ENCODE measurements at regions not wholly inside any gene's neighbourhood (a gene's known extent, or its start where the extent isn't known, plus 50 kb on each side); places are given as distances from the start of the nearest gene placed in this dataset.

DNA sequence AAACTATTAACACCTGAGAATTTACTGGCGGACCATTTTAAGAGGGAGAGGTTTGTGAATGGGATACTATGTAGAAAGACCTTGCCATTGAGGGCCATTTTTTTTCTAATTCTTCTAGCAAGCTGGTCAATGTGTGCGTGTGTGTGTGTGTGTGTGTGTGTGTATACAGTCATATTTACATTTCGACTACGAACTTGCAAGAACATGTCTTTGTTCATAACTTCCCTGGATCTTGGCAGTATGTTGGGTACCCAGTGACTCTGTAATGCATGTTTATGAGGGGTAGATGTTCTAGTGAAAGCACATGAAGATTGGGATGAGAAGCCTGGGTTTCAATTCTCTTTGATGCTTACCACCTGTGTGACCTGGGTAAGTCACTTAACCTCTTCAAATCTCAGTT lies 133.6 kb downstream of the UBE2E3 start:
- no peak for DNase-seq

DNA sequence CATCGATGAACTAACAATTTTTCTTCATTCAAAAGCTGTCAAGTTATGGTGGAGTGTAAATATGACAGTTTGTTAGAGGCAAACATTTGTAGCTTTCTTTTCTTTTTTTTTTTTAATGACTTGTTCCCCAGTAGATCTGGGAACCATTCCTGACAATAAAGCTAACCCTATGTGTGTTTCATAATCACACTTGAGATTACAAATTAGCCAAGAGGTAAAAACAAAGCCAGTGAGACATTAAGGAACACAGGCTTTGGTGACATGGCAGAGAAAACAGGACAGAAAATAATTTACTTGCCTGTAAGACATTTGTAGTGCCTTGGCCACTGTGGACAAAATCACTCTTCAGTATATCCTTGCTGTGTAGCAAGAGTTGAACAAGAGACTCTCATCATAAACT lies 135.9 kb downstream of the UBE2E3 start:
- DNase-seq, result no peak

DNA sequence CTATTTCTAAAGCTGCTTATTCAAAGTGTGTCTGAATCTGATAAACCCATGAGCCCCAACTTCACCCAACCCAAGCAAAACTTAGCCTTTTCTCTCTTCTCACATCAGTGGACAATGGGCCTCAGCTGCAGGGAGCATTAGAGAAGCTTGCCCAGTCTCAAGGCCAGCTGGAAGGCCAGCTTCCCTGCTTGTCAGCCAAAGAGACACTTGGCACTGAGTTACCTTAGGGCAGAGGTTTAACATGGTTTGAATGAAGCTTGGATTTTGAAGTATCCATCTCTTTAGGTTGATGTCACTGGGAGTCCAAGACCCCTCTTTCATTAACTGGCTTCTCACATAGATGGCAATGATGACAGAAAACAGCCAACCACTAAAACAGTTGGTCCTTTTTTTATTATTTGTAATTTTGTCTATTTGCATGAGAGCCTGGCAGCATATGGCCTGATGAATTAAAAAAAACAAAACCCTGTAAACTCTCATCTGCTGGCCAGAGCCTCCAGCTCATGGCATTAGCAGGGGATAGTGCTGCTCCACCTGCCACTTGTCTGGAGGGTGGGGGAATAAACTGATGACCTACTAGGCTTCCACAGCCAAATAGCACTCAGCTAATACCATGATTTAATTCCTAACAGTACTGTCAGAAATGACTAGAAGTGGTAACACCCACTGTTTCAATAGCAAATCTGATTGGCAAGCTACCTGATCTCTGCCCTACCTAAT lies 137.0 kb downstream of the UBE2E3 start:
- DNase-seq, result no peak

DNA sequence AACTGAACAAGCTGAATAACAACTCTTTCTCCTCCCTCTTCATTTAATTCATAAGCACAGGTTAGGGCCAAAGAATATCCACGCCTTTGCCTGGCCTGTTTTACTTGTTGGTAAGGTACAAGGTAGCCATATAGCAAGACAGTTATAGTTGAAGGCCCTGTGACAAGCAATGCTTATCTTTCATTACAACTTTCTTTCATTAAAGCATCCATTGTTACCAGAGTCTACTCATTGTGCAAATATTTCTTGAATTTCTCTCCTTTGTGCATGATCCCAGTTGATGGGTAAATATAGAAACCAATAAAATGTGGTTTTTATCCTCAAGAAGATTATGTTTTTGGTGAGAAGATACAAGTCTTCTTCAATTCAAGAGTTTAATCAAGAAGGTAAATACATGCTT lies 140.2 kb downstream of the UBE2E3 start:
- no peak for DNase-seq

GRCh38 chr2:181121996-181122395 lies 141.6 kb downstream of the UBE2E3 start:
- DNase-seq, result no peak

DNA sequence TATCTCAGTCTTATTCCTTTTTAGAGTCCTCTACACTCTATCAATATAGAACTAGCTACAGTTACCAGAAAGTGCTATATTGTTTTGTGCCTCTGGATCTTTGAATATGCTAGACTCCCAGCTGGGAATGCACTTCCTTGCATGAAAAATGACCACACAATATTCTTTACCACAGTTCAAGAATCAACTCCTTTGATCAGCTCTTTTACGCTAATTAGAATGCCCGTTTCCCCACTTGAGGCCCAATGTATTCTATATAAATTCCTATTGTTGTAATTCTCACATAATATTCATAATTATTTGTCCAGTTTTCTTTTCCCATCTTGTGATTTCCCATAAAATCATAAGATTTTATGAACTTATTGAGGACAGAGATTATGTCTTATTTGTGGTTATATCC lies 142.2 kb downstream of the UBE2E3 start:
- no peak for DNase-seq

DNA sequence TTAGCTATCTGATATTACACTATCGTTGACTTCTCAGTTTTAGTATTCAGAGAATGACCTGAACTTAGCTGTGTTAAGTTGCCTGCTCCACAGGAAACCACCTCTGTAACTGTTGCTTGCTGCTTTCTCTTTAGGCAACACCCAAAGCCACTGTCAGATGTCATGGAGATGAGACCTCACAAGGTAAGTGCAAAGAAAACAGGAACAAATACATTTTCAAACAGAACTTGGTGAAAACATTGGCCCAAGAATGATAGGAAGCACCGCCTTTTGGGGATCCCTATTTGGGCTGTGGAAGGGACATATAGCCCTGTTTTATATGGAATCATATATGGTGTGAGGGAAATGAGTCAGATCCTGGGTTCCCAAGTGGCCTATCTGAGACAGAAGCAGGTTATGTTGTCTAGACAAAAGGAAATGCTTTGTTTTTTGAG lies 143.4 kb downstream of the UBE2E3 start:
- no peak for DNase-seq

GRCh38 chr2:181124497-181124896 lies 144.1 kb downstream of the UBE2E3 start:
- DNase-seq, result no peak

DNA sequence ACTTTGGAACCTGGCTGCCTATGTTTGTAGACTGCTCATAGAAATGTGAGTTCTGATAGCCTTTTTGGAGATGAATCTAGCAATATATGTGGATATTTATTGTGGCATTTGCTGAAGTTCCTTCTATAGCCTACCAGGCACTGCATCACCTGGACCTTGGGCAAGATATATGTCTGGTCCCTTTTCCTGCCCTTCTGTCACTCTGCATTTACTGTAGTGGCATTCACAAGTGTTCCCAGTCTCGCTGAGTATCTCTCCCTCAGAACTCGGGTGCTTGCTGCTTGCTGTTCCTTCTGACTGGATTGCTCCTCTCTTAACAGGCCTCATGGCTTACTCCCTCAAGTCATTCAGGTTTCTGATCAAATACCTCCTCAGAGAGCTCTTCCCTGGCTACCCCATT lies 145.0 kb downstream of the UBE2E3 start:
- DNase-seq, result no peak

DNA sequence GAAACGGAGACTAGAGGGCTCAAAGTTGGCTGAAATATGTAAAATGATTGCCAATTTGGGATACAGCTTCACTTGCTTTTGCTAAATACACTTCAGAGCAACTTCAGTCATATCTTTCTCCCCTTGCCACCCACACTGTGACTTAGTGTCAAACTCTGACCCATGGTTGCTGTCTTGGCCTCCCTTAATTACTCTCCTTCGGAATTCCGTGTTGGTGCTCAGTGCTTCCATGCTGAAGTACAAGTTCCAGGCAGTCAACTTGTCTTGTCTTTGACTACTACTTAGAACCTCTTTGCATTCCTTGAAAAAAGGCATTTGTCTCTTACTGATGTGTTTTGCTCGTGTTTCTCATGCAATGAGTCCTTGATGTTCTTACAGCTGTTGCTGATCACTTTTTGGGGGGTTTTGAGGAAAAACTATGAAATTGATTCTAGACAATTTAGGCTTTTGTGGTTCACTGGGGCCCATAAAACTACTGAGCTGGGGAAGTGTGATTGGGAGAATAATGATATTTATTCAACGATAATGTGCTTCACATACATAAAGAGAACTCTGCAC lies 146.0 kb downstream of the UBE2E3 start:
- no peak for DNase-seq

GRCh38 chr2:181128199-181128598 lies 147.8 kb downstream of the UBE2E3 start:
- no peak for DNase-seq

DNA sequence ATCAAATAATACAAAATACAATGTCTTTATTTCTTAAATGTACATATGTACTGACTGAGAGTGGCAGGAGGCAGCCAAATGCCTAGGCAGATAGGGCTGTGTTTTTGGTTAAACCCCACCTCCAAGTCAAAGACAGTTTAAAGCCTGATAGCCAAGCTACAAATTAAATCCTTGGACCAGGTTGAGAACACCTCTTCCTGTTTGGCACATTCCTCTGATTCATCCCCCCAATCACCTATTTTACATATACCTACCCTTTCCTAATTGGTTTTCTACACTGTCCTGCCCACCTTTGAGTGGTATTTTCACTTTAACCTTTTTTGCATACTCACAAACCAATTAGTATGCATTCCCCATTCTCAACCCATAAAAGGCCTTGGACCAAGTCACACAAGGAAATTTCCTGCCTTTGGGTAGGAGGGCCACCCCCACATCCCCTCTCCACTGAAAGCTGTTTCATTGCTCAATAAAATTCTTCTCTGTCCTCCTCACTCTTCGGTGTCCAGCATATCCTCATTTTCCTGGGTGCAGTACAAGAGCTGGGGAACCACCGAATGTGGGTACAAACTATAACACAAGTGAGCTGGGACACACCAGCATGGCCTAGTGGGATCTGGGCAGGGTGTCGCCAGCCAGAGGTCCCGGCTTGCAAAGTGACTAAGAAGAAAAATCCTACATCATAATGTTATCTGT lies 149.1 kb downstream of the UBE2E3 start:
- DNase-seq, result no peak

GRCh38 chr2:181130686-181131085 lies 150.3 kb downstream of the UBE2E3 start:
- DNase-seq, result no peak

DNA sequence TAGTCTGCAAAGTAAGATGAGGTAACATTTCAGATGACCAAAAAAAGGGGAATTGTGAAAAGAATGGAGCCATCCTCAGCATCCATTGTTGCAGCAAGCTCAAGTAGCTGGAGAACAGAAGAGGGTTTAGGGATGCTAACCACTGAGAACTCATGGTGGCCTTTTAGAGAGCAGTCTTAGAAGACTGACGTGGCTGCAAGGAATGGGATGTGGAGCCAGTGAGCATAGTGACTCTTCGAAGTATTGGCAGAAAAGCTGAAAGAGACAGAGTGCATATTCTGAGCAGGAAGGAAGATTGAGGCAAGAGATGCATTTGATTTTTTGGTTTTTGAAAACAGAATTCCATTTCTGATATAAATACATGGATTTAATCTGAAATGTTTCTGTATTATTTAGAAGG lies 151.2 kb downstream of the UBE2E3 start:
- DNase-seq, result no peak

- peak in 2 of 3 donors; percentile 14 to 21 for DNase-seq
Observed at GRCh38 chr2:181138816-181139215, 158.4 kb downstream of the UBE2E3 start.

DNA sequence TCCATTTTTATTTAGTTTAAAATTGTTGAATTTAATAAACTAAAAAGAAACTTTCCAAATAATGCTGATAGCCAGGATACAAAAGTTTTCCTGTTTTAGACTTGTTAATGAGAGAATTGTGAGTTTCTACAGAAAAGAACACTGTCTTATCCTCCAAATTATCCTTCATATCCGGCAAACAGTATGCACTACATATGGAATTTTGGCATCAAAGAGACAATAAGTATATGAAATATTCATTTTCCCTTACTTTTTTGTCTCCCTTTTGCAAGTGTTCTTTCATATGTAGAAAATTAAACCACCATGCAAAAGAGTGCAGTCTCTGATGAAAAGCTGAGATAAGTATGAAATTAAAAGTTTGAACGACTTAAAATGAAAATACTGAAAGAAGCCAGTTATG lies 159.4 kb downstream of the UBE2E3 start:
- no peak for DNase-seq

GRCh38 chr2:181140414-181140813 lies 160.0 kb downstream of the UBE2E3 start:
- DNase-seq, result peak; percentile 57 to 82 (median 63)

GRCh38 chr2:181140928-181141327 lies 160.5 kb downstream of the UBE2E3 start:
- DNase-seq, result peak; percentile 6 to 22 (median 17)

DNA sequence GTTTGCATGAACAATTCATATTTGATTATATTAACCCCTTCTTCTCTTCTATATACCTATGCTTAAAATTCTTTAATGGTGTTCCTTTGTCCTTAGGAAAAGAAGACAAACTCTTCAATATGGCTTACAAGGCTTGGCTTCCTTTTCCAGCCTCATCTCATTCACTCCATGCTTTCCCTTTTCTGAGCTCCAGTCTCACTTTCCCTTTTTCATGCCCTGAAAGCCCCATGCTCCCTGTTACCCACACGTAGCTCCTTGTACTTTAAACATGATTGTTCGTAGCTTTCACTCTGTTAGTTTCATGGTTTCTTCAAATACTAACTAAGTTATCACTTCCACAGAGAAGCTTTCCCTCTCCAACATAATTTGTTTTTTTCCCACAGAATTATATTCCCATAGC lies 161.3 kb downstream of the UBE2E3 start:
- no peak for DNase-seq

GRCh38 chr2:181142514-181142913 lies 162.1 kb downstream of the UBE2E3 start:
- no peak for DNase-seq

- no peak for DNase-seq
Observed at GRCh38 chr2:181143790-181144300, 163.4 kb downstream of the UBE2E3 start.

DNA sequence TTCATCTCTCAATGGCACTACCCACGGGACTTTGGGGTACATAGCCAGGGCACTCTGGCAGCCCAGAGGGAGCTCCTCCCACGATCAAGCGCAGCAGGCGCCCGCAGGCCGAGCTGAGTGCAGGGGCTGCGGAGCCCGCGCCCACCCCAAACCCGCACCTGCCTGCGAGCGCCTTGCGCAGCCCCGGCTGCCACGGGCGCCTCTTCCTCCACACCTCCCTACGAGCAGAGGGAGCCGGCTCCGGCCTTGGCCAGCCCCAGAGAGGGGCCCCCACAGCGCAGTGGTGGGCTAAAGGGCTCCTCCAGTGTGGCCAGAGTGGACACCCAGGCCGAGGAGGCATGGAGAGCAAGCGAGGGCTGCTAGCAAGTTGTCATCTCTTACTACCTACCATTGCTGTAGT lies 165.2 kb downstream of the UBE2E3 start:
- DNase-seq, result no peak

- DNase-seq, result no peak
Observed at GRCh38 chr2:181146171-181146570, 165.8 kb downstream of the UBE2E3 start.

DNA sequence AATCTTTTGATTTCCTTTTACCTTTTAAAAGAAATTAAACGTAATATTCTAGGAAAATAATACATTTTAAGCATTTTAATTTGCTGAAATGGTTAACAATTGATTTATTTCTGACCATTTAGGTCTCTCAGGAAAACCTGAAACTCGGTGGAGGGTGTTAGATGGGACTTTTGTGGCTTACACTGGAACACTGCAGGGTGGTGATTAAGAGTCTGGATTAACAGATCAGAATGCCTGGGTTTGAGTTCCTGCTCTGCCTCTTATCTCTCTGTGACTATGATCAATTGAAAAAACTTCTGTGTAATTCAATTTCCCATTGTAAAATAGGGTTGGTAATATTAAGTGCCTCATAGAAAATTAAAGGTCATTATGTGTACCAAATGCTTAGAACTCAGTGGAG lies 168.7 kb downstream of the UBE2E3 start:
- no peak for DNase-seq

Measured in suppressor macrophage treated with lipopolysaccharide for 1 hour (primary cell).